Calu3 (cell line): ENCODE measurements at regions not wholly inside any gene's neighbourhood (a gene's known extent, or its start where the extent isn't known, plus 50 kb on each side); places are given as distances from the start of the nearest gene placed in this dataset.

ENCODE experiments used
- BruUV-seq: library from RNA; stranded (reverse); fragments of 400-500 nt; replicated peaks from 2 replicates; lab custom pipeline; 2021; lab: Mats Ljungman, UMichigan
- CTCF ChIA-PET: fragments of 300-600 bp; sonication (Branson Sonifier 250); formaldehyde crosslinking; loops from one replicate; lab custom pipeline; 2022; ENCODE audit warnings: antibody characterized with exemption; lab: Charles Lee
- DNase-seq: peaks from one replicate; pipeline ENCODE4 v3.0.0; 2022
- H3K27ac Mint-ChIP-seq: one replicate; pipeline ENCODE4 v1.8.0; 2022; ENCODE audit warnings: mixed read lengths; ENCODE audit not compliant: unreplicated experiment
- H3K27me3 Mint-ChIP-seq: one replicate; pipeline ENCODE4 v1.8.0; 2022; ENCODE audit warnings: mixed read lengths; ENCODE audit not compliant: unreplicated experiment
- H3K36me3 Mint-ChIP-seq: one replicate; pipeline ENCODE4 v1.8.0; 2022; ENCODE audit warnings: mild to moderate bottlenecking, moderate library complexity, mixed read lengths; ENCODE audit not compliant: insufficient read depth, unreplicated experiment
- H3K4me1 Mint-ChIP-seq: one replicate; pipeline ENCODE4 v1.8.0; 2022; ENCODE audit warnings: mild to moderate bottlenecking, low read depth, mixed read lengths; ENCODE audit not compliant: unreplicated experiment
- H3K4me3 Mint-ChIP-seq: one replicate; pipeline ENCODE4 v1.8.0; 2022; ENCODE audit warnings: mild to moderate bottlenecking, low read depth, moderate library complexity, mixed read lengths; ENCODE audit not compliant: unreplicated experiment
- H3K9me3 Mint-ChIP-seq: one replicate; pipeline ENCODE4 v1.8.0; 2022; ENCODE audit warnings: low read depth, mixed read lengths; ENCODE audit not compliant: unreplicated experiment
- intact Hi-C: fragments of 100-400 bp; cut with micrococcal nuclease; formaldehyde crosslinking; loops from one replicate; pipeline ENCODE4 v1.10.0; 2022; ENCODE audit not compliant: unreplicated experiment
- TF ChIP-seq, protein P1 (sequence below): fragments of 200-600 bp; IDR thresholded peaks from one replicate; pipeline ENCODE4 v1.8.0; 2022; ENCODE audit warnings: antibody characterized with exemption; ENCODE audit not compliant: unreplicated experiment

DNA sequence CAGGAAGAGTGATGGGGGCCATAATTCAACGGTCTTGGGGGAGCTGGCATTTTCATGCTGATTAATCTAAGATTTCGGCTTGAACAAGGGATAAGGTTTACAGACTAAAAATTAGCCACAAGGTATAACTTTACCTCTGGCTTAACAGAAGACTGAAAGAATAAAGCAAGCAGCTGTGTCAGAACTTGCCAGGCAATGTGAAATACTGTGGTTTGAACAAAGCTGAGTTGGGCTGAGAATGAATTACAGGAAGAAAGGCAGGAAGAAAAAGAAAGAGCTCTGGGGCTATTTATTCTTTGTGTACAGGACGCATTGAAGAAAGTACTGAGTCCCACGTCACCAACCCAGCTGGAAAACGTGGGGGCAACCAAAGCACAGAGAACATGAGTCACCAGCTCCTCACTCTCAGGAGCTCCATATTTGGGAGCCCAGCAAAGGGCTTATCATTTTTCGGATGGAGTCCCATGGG, 121.5 kb upstream of the NEDD9 start:
- H3K4me3 Mint-ChIP-seq: no peak overlapping the region
- CTCF ChIA-PET: no interaction called here
- H3K27me3 Mint-ChIP-seq: no peaks in the 10 kb centered on the region
- no TSS peak for BruUV-seq
- no peaks in the 10 kb centered on the region for H3K36me3 Mint-ChIP-seq
- no peak overlapping the region for H3K27ac Mint-ChIP-seq
- TF ChIP-seq, protein P1, sequence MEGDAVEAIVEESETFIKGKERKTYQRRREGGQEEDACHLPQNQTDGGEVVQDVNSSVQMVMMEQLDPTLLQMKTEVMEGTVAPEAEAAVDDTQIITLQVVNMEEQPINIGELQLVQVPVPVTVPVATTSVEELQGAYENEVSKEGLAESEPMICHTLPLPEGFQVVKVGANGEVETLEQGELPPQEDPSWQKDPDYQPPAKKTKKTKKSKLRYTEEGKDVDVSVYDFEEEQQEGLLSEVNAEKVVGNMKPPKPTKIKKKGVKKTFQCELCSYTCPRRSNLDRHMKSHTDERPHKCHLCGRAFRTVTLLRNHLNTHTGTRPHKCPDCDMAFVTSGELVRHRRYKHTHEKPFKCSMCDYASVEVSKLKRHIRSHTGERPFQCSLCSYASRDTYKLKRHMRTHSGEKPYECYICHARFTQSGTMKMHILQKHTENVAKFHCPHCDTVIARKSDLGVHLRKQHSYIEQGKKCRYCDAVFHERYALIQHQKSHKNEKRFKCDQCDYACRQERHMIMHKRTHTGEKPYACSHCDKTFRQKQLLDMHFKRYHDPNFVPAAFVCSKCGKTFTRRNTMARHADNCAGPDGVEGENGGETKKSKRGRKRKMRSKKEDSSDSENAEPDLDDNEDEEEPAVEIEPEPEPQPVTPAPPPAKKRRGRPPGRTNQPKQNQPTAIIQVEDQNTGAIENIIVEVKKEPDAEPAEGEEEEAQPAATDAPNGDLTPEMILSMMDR: no peak
- H3K9me3 Mint-ChIP-seq: peaks cover 2% of the 10 kb centered on the region
- DNase-seq: no peak
- intact Hi-C loops: no loop called here
- H3K4me1 Mint-ChIP-seq: peaks cover 9% of the 10 kb centered on the region

DNA sequence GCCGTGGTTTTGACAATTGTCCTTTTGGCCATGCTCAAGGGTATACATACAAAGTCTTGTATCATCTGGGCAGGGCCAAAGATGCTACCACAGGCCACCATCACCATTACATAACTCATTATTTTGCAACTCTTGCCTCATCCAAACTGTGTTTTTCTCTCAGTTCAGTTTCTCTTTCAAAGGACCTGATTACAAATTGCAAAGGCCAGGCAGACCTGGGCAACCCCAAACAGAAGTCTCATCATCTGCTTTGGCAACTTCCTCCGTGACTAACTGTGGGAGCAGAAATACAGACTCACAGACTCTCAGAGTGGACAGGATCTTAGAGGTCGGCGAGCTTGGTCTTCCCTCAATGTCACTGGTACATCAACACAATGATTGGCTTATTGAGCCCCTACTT, 117.8 kb upstream of the NEDD9 start:
- Mint-ChIP-seq H3K36me3 (no peaks in the 10 kb centered on the region), H3K27me3 (no peaks in the 10 kb centered on the region), H3K4me3 (no peak overlapping the region), H3K27ac (no peak overlapping the region), H3K4me1 (peaks cover 2% of the 10 kb centered on the region), H3K9me3 (peaks cover 2% of the 10 kb centered on the region)
- CTCF ChIA-PET: no interaction called here
- no TSS peak for BruUV-seq
- intact Hi-C loops: no loop called here
- DNase-seq: no peak
- TF ChIP-seq, protein P1: no peak

DNA sequence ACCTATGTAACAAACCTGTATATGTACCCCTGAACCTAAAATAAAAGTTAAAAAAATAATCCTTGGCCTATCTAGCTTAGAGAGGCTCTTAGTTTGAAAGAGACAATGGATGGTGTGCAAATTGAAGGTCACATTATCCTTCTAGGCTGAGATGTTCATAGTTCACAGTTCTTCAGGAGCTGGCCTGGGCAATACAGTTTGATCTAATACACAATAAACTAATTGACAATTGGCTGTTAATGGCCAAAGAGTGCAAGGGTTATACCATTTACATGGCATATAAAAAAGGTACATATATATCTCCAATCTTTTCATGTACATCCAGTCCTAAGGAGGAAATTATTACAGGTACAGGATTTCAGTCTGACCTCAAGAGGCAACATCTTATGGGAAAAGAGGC, 117.4 kb upstream of the NEDD9 start:
- no peak for DNase-seq
- Mint-ChIP-seq H3K4me1 (peaks cover 6% of the 10 kb centered on the region), H3K4me3 (no peak overlapping the region), H3K9me3 (peaks cover 2% of the 10 kb centered on the region), H3K27me3 (no peaks in the 10 kb centered on the region), H3K27ac (no peak overlapping the region), H3K36me3 (no peaks in the 10 kb centered on the region)
- CTCF ChIA-PET: no interaction called here
- TF ChIP-seq, protein P1: no peak
- intact Hi-C loops: no loop called here
- no TSS peak for BruUV-seq

DNA sequence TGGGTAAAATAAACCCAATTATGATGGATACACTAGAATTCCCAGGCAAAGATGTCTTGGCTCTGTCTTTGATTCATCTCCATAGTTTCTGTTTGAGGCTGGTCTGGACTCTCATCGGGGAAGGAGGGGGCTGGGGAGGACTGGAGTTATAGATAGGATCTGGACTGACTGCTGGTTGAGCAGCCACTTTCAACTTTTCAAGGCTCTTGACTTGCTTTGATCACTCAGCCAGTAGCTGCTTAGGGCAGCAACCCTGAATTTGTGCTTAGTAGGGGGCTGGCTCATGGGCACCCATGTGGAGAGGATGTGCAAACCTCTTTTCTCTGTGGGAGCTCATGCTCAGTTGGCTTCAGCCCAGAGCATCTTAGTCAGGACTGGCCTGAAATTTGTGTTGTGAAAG, 114.0 kb upstream of the NEDD9 start:
- Mint-ChIP-seq H3K9me3 (peaks cover 2% of the 10 kb centered on the region), H3K27me3 (no peaks in the 10 kb centered on the region), H3K27ac (no peak overlapping the region), H3K36me3 (no peaks in the 10 kb centered on the region), H3K4me1 (peaks cover 37% of the 10 kb centered on the region), H3K4me3 (no peak overlapping the region)
- CTCF ChIA-PET: no interaction called here
- TF ChIP-seq, protein P1: no peak
- no TSS peak for BruUV-seq
- DNase-seq: no peak
- intact Hi-C loops: no loop called here
